Trophoblast cell (in vitro differentiated cells and primary cell): ENCODE measurements at regions not wholly inside any gene's neighbourhood (a gene's known extent, or its start where the extent isn't known, plus 50 kb on each side); places are given as distances from the start of the nearest gene placed in this dataset.

Experiments
- DNase-seq, 2 donors: peaks; one replicate each; pipeline ENCODE4 v3.0.0-alpha.2; 2016
- H2AFZ ChIP-seq: 2 replicates; pipeline ENCODE4 v1.6.1; 2013; ENCODE audit warnings: low read length, moderate library complexity, mild to moderate bottlenecking; ENCODE audit not compliant: insufficient read depth, poor library complexity
- H2AK5ac ChIP-seq: 2 replicates; pipeline ENCODE4 v1.6.1; 2013; ENCODE audit warnings: mild to moderate bottlenecking, low read length
- H2BK120ac ChIP-seq: 2 replicates; pipeline ENCODE4 v1.6.1; 2013; ENCODE audit warnings: low read length, mild to moderate bottlenecking, moderate library complexity; ENCODE audit not compliant: insufficient read depth, poor library complexity
- H2BK12ac ChIP-seq: 2 replicates; pipeline ENCODE4 v1.6.1; 2013; ENCODE audit warnings: mild to moderate bottlenecking, low read length, moderate library complexity
- H2BK5ac ChIP-seq: 2 replicates; pipeline ENCODE4 v1.6.1; 2013; ENCODE audit warnings: low read length, low read depth, moderate library complexity, mild to moderate bottlenecking; ENCODE audit not compliant: poor library complexity
- H3K14ac ChIP-seq: 2 replicates; pipeline ENCODE4 v1.6.1; 2013; ENCODE audit warnings: mild to moderate bottlenecking, low read length
- H3K18ac ChIP-seq: 2 replicates; pipeline ENCODE4 v1.6.1; 2013; ENCODE audit warnings: mild to moderate bottlenecking, low read length
- H3K23ac ChIP-seq: 2 replicates; pipeline ENCODE4 v1.6.1; 2013; ENCODE audit warnings: low read length
- H3K27ac ChIP-seq: 2 replicates; pipeline ENCODE4 v1.5.1; 2013; ENCODE audit warnings: low read depth, mild to moderate bottlenecking, inconsistent platforms, low read length, moderate library complexity
- H3K27me3 ChIP-seq: 2 replicates; pipeline ENCODE4 v1.6.1; 2013; ENCODE audit warnings: inconsistent platforms, mild to moderate bottlenecking, low read length, moderate library complexity; ENCODE audit not compliant: insufficient read depth
- H3K36me3 ChIP-seq, 2 experiments: 1 replicate in 1 of 2; 2 replicates in 1 of 2; pipeline ENCODE4 v1.6.1; 2013; ENCODE audit warnings: low read length in 2 of 2, mild to moderate bottlenecking in 2 of 2, moderate library complexity in 1 of 2; ENCODE audit not compliant: insufficient read depth in 2 of 2, control insufficient read depth in 1 of 2
- H3K4ac ChIP-seq: 2 replicates; pipeline ENCODE4 v1.6.1; 2013; ENCODE audit warnings: low read depth, mild to moderate bottlenecking, low read length, moderate library complexity
- H3K4me1 ChIP-seq, 2 experiments: 1 replicate in 1 of 2; 2 replicates in 1 of 2; pipeline ENCODE4 v1.6.1; 2013; ENCODE audit warnings: low read length in 2 of 2, mild to moderate bottlenecking in 2 of 2, moderate library complexity in 1 of 2; ENCODE audit not compliant: insufficient read depth in 2 of 2, control insufficient read depth in 1 of 2
- H3K4me2 ChIP-seq: 2 replicates; pipeline ENCODE4 v1.6.1; 2013; ENCODE audit warnings: inconsistent platforms, mild to moderate bottlenecking, low read length, moderate library complexity
- H3K4me3 ChIP-seq: 2 replicates; pipeline ENCODE4 v1.5.1; 2013; ENCODE audit warnings: mild to moderate bottlenecking, low read depth, low read length, inconsistent platforms
- H3K79me1 ChIP-seq: one replicate; pipeline ENCODE4 v1.6.1; 2013; ENCODE audit warnings: low read length
- H3K79me2 ChIP-seq: 2 replicates; pipeline ENCODE4 v1.6.1; 2013; ENCODE audit warnings: low read length, mild to moderate bottlenecking; ENCODE audit not compliant: control insufficient read depth, insufficient read depth, poor library complexity
- H3K9ac ChIP-seq: 2 replicates; pipeline ENCODE4 v1.6.1; 2013; ENCODE audit warnings: mild to moderate bottlenecking, low read length
- H3K9me3 ChIP-seq: 2 replicates; pipeline ENCODE4 v1.6.1; 2013; ENCODE audit warnings: low read depth, mild to moderate bottlenecking, control low read depth, inconsistent platforms, low read length; ENCODE audit not compliant: insufficient read depth
- H4K12ac ChIP-seq: 2 replicates; pipeline ENCODE4 v1.6.1; 2013; ENCODE audit warnings: low read depth, mild to moderate bottlenecking, low read length, moderate library complexity
- H4K8ac ChIP-seq: 2 replicates; pipeline ENCODE4 v1.6.1; 2013; ENCODE audit warnings: low read depth, mild to moderate bottlenecking, low read length, moderate library complexity
- H4K91ac ChIP-seq: one replicate; pipeline ENCODE4 v1.6.1; 2013; ENCODE audit warnings: low read depth, mild to moderate bottlenecking, low read length, moderate library complexity
- WGBS: extraction: QIAGEN DNeasy Blood & Tissue Kit; methylation state at CpG from one replicate; pipeline ENCODE4 v1.1.7; 2013; ENCODE audit warnings: missing lambda C conversion rate; ENCODE audit not compliant: insufficient read length, insufficient coverage; ENCODE audit errors: extremely low coverage; 5-methylcytosine and 5-hydroxymethylcytosine counted together

- no peak for DNase-seq
- Histone ChIP-seq H3K9me3 (peaks cover 1% of the 10 kb centered on the region), H3K27me3 (no peaks in the 10 kb centered on the region), H3K4ac (no peak overlapping the region), H3K18ac (no peak overlapping the region), H4K8ac (no peak overlapping the region), H2AFZ (no peak overlapping the region), H3K14ac (no peak overlapping the region), H2AK5ac (no peak overlapping the region), H3K4me3 (no peak overlapping the region), H3K79me2 (no peaks in the 10 kb centered on the region), H3K27ac (no peak overlapping the region), H3K9ac (no peak overlapping the region), H4K91ac (no peak overlapping the region), H3K4me2 (no peak overlapping the region), H2BK5ac (no peak overlapping the region), H4K12ac (no peak overlapping the region), H3K79me1 (no peaks in the 10 kb centered on the region), H3K36me3 (no peaks in the 10 kb centered on the region), H3K23ac (no peak overlapping the region), H2BK120ac (no peak overlapping the region), H2BK12ac (no peak overlapping the region), H3K4me1 (no peaks in the 10 kb centered on the region)
- no CpG with 5 or more reads among the region's 1 CpG for WGBS
Observed at GRCh38 chr1:204756811-204757210, 71.3 kb upstream of the LRRN2 start.

DNA sequence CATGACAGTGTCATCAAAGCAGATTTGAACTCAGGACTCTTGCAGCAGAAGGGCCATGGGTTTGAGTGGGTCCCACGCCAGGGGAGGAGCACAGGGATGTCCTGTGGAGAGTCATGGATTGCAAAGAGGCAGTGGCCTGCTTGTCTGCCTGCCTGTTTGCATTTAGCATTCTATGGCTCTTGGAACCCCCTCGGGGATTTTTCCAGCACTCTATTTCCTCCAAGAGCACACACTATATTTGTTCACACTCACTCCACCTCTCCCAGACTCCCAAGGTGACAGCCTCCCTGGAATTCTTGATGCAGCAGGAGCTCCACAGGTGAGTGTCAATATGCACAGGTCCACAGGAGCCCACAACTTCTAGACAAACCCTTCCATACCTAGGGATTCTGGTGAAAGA, 73.1 kb upstream of the LRRN2 start:
- H3K79me1 ChIP-seq, result no peaks in the 10 kb centered on the region
- no peak overlapping the region for H3K23ac ChIP-seq
- no peaks in the 10 kb centered on the region for H3K4me1 ChIP-seq
- H2BK5ac ChIP-seq, result no peak overlapping the region
- H3K36me3 ChIP-seq, result no peaks in the 10 kb centered on the region
- no peak overlapping the region for H2BK12ac ChIP-seq
- H3K27ac ChIP-seq, result no peak overlapping the region
- no peak overlapping the region for H3K4me2 ChIP-seq
- DNase-seq, result no peak
- WGBS, result no CpG with 5 or more reads among the region's 2 CpGs
- H3K9ac ChIP-seq, result no peak overlapping the region
- peaks cover 4% of the 10 kb centered on the region for H3K9me3 ChIP-seq
- no peak overlapping the region for H2BK120ac ChIP-seq
- no peak overlapping the region for H4K12ac ChIP-seq
- no peak overlapping the region for H3K14ac ChIP-seq
- no peak overlapping the region for H3K4me3 ChIP-seq
- H2AK5ac ChIP-seq, result no peak overlapping the region
- no peak overlapping the region for H2AFZ ChIP-seq
- no peaks in the 10 kb centered on the region for H3K27me3 ChIP-seq
- H3K79me2 ChIP-seq, result no peaks in the 10 kb centered on the region
- H4K91ac ChIP-seq, result no peak overlapping the region
- H4K8ac ChIP-seq, result no peak overlapping the region
- H3K18ac ChIP-seq, result no peak overlapping the region
- H3K4ac ChIP-seq, result no peak overlapping the region

GRCh38 chr1:204760350-204760749, 74.8 kb upstream of the LRRN2 start:
- H4K12ac ChIP-seq, result no peak overlapping the region
- no peak for DNase-seq
- no peak overlapping the region for H2BK120ac ChIP-seq
- WGBS, result no CpG with 5 or more reads among the region's 2 CpGs
- no peaks in the 10 kb centered on the region for H3K27me3 ChIP-seq
- no peaks in the 10 kb centered on the region for H3K36me3 ChIP-seq
- no peak overlapping the region for H3K4me2 ChIP-seq
- no peak overlapping the region for H2BK12ac ChIP-seq
- H3K4me1 ChIP-seq, result no peaks in the 10 kb centered on the region
- H4K91ac ChIP-seq, result no peak overlapping the region
- H2AFZ ChIP-seq, result no peak overlapping the region
- no peak overlapping the region for H3K4me3 ChIP-seq
- H3K79me2 ChIP-seq, result no peaks in the 10 kb centered on the region
- H4K8ac ChIP-seq, result no peak overlapping the region
- H3K18ac ChIP-seq, result no peak overlapping the region
- H3K14ac ChIP-seq, result no peak overlapping the region
- H3K9ac ChIP-seq, result no peak overlapping the region
- H2AK5ac ChIP-seq, result no peak overlapping the region
- H2BK5ac ChIP-seq, result no peak overlapping the region
- H3K4ac ChIP-seq, result no peak overlapping the region
- no peak overlapping the region for H3K23ac ChIP-seq
- H3K79me1 ChIP-seq, result no peaks in the 10 kb centered on the region
- H3K27ac ChIP-seq, result no peak overlapping the region
- peaks cover 4% of the 10 kb centered on the region for H3K9me3 ChIP-seq

- Histone ChIP-seq H3K18ac (no peak overlapping the region), H3K27me3 (no peaks in the 10 kb centered on the region), H2BK12ac (no peak overlapping the region), H3K23ac (no peak overlapping the region), H3K4me3 (no peak overlapping the region), H3K79me1 (no peaks in the 10 kb centered on the region), H2AFZ (no peak overlapping the region), H3K4me1 (no peaks in the 10 kb centered on the region), H2BK120ac (no peak overlapping the region), H3K36me3 (no peaks in the 10 kb centered on the region), H2BK5ac (no peak overlapping the region), H3K79me2 (no peaks in the 10 kb centered on the region), H4K91ac (no peak overlapping the region), H3K4ac (no peak overlapping the region), H3K4me2 (no peak overlapping the region), H3K27ac (no peak overlapping the region), H3K9ac (no peak overlapping the region), H4K8ac (no peak overlapping the region), H3K9me3 (peaks cover 4% of the 10 kb centered on the region), H4K12ac (no peak overlapping the region), H3K14ac (no peak overlapping the region), H2AK5ac (no peak overlapping the region)
- no peak for DNase-seq
- no CpG with 5 or more reads among the region's 3 CpGs for WGBS
Observed at GRCh38 chr1:204760757-204761156, 75.2 kb upstream of the LRRN2 start.
